Kidney (tissue), 13 donors: ENCODE measurements at regions not wholly inside any gene's neighbourhood (a gene's known extent, or its start where the extent isn't known, plus 50 kb on each side); places are given as distances from the start of the nearest gene placed in this dataset.

Experiments used
- DNase-seq, 5 donors: peaks; one replicate each; pipeline ENCODE4 v3.0.0-alpha.2; 2013 to 2020
- FAIRE-seq: peaks from 2 replicates; lab custom pipeline; 2012; peaks lifted over from hg19 to GRCh38; lab: Jason Lieb, UNC
- H3K27ac ChIP-seq, 2 donors: one replicate each; pipeline ENCODE4 v1.7.0; 2013; ENCODE audit warnings: low read depth in 2 of 2, low read length in 2 of 2, inconsistent platforms in 1 of 2
- H3K27me3 ChIP-seq: one replicate; pipeline ENCODE4 v1.7.1; 2013; ENCODE audit warnings: low read length, inconsistent platforms; ENCODE audit not compliant: control insufficient read depth, insufficient read depth
- H3K36me3 ChIP-seq, 3 donors: one replicate each; pipeline versions ENCODE4 v1.7.0 to v1.7.1; 2013; ENCODE audit warnings: low read length in 3 of 3, control low read depth in 1 of 3, inconsistent platforms in 1 of 3; ENCODE audit not compliant: insufficient read depth in 3 of 3, control insufficient read depth in 2 of 3
- H3K4me1 ChIP-seq, 3 donors: one replicate each; pipeline versions ENCODE4 v1.7.0 to v1.7.1; 2013; ENCODE audit warnings: low read length in 3 of 3, inconsistent platforms in 1 of 3, low read depth in 1 of 3; ENCODE audit not compliant: control insufficient read depth in 2 of 3, insufficient read depth in 2 of 3
- H3K4me3 ChIP-seq, 3 donors: one replicate each; pipeline versions ENCODE4 v1.7.0 to v1.8.1; 2013; ENCODE audit warnings: low read length in 3 of 3, control low read depth in 1 of 3, inconsistent platforms in 1 of 3
- H3K9ac ChIP-seq, 3 donors: one replicate each; pipeline versions ENCODE4 v1.7.0 to v1.7.1; 2013; ENCODE audit warnings: low read length in 3 of 3, control low read depth in 1 of 3, inconsistent platforms in 1 of 3
- H3K9me3 ChIP-seq, 3 donors: one replicate each; pipeline versions ENCODE4 v1.7.0 to v1.7.1; 2013; ENCODE audit warnings: low read length in 3 of 3, control low read depth in 1 of 3, inconsistent platforms in 1 of 3; ENCODE audit not compliant: control insufficient read depth in 2 of 3, insufficient read depth in 1 of 3
- CTCF ChIP-seq: IDR thresholded peaks from 3 replicates; pipeline ENCODE4 v1.5.1; 2012; ENCODE audit warnings: mild to moderate bottlenecking, moderate library complexity, borderline replicate concordance; ENCODE audit not compliant: insufficient read depth; ENCODE audit errors: extremely low read depth
- intact Hi-C: fragments of 100-400 bp; cut with DNase I; formaldehyde crosslinking; loops from one replicate; pipeline ENCODE4 v1.11.1; 2022
- donor health status: control.
- donor health status: control.
- donor health status: control.
- donor health status: control.
- donor health status: control.
- donor health status: DM: yes; HTN: yes; CAD: no.
- donor health status: Normal renal cell carcinoma (clear cell type).

GRCh38 chr11:97637701-97638100 is 1247.9 kb downstream of the JRKL start:
- Histone ChIP-seq H3K36me3 (no peaks in the 10 kb centered on the region), H3K27me3 (no peaks in the 10 kb centered on the region), H3K27ac (no peak overlapping the region), H3K4me3 (no peak overlapping the region), H3K9me3 (no peaks in the 10 kb centered on the region), H3K4me1 (no peaks in the 10 kb centered on the region), H3K9ac (no peak overlapping the region)
- FAIRE-seq, result no peak
- no peak for TF ChIP-seq CTCF
- DNase-seq, result peak in 1 of 5 donors; percentile 34
- intact Hi-C loops, result no loop called here

- Histone ChIP-seq H3K9ac (no peak overlapping the region), H3K4me1 (no peaks in the 10 kb centered on the region), H3K4me3 (no peak overlapping the region), H3K27me3 (no peaks in the 10 kb centered on the region), H3K36me3 (no peaks in the 10 kb centered on the region), H3K9me3 (no peaks in the 10 kb centered on the region), H3K27ac (no peak overlapping the region)
- no peak for DNase-seq
- intact Hi-C loops, result no loop called here
- no peak for TF ChIP-seq CTCF
- no peak for FAIRE-seq
Measured at GRCh38 chr11:97638641-97639224, 1248.9 kb downstream of the JRKL start.

- Histone ChIP-seq H3K27ac (no peak overlapping the region), H3K4me3 (no peak overlapping the region), H3K9ac (no peak overlapping the region), H3K36me3 (no peaks in the 10 kb centered on the region), H3K27me3 (no peaks in the 10 kb centered on the region), H3K9me3 (no peaks in the 10 kb centered on the region), H3K4me1 (no peaks in the 10 kb centered on the region)
- no peak for TF ChIP-seq CTCF
- FAIRE-seq, result no peak
- intact Hi-C loops, result no loop called here
- DNase-seq, result no peak
Measured at GRCh38 chr11:97641988-97642387, 1252.2 kb downstream of the JRKL start.

GRCh38 chr11:97645736-97646135 is 1255.9 kb downstream of the JRKL start:
- Histone ChIP-seq H3K27me3 (no peaks in the 10 kb centered on the region), H3K9me3 (peaks cover 0 to 3% (median 0%) of the 10 kb centered on the region in 3 donors), H3K4me3 (no peak overlapping the region), H3K9ac (no peak overlapping the region), H3K4me1 (no peaks in the 10 kb centered on the region), H3K27ac (no peak overlapping the region), H3K36me3 (no peaks in the 10 kb centered on the region)
- TF ChIP-seq CTCF, result no peak
- FAIRE-seq, result no peak
- intact Hi-C loops, result no loop called here
- no peak for DNase-seq
